Limb (tissue), 2 donors: ENCODE measurements at regions not wholly inside any gene's neighbourhood (a gene's known extent, or its start where the extent isn't known, plus 50 kb on each side); places are given as distances from the start of the nearest gene placed in this dataset.
"Not testable (repeated sequence)": the region's sequence is repeated elsewhere in the genome, so short reads cannot be mapped to it uniquely, and the experiment has no call there.

Source experiments
- DNase-seq, 2 donors: peaks; one replicate each; pipeline ENCODE4 v3.0.0-alpha.2; 2016; ENCODE audit errors: extremely low spot score in 2 of 2

DNA sequence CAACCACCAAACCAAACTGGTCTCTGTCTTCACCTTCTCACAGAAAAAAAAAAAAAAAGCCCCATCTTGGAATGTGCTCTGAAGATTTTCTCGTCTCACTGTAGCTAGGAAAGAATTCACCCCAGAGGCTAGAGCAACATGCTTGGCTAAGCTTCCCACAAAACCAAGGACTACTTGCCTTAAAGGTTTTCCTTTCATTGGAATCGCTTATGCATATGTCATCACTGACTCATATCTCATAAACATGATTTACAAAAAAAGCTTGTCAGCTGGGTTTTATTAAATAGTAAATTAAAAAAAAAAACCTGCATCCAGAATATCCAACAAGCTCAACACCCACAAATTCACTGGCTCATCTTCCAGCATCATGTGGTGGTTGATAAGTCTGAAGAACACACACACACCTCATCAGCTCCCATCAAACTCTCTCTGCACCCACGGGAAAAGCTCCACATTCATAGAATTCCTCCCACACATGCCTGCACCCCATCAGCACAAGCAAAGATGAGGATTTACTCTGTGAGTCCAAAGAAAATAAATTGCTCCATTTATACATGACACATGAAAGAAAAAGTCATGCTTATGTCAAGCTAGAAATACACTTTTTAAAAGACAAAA is 182.0 kb upstream of the TRIB2 start:
- peak in 1 of 2 donors; percentile 41 for DNase-seq

GRCh38 chr2:12536976-12537375 is 179.8 kb upstream of the TRIB2 start:
- no peak for DNase-seq

- DNase-seq, result no peak
Observed at GRCh38 chr2:12538138-12538694, 178.5 kb upstream of the TRIB2 start.

DNA sequence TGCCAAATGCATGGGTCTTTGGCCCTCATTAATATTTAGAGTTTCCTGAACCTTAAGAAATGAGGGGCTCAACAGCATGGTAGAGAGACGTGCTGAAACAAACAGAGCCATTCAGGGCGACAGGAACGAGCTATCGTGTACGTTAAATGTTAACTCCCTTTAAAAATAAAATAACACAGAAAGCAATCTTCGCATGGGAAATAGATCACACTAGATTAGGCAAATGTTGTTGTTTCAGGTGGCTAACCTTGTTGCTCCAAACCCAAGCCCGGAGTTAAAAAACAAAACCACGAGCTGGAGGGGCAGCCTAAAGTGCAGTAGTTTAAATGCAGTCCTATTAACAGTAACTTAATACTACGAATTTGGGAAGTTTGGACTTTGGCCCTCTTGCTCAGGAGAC is 177.4 kb upstream of the TRIB2 start:
- no peak for DNase-seq

DNA sequence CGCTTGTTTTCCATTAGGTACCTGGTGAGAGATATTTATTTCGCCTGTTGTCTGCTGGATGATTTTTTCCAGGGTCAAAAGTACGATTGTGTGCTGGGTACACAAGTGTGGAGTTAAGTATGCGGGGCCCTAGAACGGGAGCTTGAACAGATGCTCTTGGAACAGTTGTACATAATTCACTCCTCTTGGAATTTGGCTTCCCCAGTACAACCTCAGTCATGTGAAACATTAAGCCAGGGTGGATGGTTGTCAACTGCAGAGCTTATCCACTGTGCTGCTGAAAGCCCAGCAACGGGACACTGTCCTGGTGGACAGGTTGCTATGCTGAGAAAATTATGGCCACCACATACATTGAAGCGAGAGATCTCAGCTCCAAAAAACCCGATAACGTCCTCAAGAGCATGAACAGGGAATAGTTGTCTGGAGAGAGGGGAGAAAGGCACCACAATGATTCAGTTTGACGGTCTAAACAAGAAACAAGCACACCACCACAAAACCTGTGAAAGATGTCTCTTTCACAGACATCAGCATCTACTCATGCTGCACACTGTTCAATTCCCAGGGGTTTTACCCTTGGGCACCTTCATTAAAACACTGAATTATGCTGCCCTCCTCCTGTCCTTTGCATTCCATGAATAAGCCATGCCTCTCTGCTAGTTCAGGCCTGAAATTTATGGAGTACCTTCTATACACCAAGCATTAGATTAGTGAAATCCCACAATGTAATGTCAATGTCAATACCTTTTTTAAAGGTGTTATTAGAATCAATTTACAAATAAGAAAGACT is 176.8 kb upstream of the TRIB2 start:
- peak in 1 of 2 donors; percentile 54 for DNase-seq

DNA sequence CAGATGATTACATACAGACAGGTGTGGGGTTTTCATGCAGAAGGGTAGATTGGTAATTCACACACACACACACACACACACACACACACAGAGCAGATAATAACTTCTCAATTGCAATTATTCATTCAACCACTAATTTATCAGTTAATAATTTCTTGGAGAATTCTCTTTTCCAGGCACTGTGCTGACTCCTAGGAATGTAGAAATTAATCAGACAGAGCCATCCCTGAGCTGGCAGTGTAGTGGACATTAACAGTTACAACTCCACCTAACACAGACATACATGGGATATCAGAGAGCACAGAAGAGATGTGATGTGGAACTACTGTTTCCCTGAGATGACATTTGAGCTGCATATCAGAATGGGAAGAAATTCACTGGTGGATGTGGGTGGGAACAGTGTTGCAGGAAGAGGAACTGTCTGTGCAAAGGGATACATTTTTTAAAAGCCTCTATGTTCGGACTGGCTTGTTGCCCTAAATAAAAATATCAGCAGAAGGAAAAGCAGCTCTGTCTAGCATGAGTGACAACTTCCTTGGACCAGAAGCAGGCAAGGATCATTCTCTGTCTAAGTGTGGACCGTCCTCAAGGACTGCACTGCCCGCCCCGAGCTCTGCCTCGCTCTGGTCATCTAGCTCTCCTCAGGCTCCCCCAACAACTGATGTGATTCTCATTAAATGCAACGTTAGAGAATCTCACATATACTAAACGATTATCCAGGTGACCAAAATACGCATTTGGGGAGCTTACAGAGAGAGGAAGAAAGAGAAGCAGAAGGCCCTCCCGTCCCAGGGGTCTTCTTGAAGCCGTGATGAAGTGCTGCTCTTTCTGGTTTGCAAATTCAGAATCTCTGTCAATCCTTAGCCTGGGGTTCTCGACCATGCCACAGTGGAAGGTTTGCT is 173.4 kb upstream of the TRIB2 start:
- DNase-seq, result no peak

GRCh38 chr2:12543978-12544558 is 172.7 kb upstream of the TRIB2 start:
- no peak for DNase-seq

DNA sequence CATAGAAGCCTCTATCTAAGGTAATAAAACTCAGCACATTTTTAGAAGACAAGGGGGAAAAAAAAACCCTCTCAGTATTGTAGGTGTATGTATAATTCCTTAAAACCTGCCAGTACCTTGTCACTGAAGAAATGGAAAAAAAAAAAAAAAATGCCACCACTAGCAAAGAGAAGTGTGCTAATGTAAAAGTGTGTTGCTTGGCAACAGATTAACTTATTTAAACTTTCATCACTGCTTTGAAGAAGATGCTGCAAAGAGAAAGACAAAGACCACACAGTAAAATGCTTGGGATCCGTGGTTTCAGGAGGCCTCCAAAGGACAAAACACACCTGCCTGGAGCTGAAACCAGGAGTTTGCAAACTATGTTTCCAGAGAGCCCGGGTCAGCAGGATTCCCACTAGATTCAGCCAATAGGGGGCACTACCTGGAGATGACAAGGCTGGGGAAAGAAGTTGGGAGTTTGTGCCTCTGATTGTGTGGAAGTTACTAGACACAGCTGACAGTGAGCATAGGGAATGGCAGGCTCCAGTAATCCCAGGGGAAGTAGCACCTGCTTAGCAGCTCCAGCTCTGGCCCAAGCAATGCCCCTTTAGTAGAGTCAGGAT is 169.1 kb upstream of the TRIB2 start:
- DNase-seq, result no peak

GRCh38 chr2:12548906-12549305 is 167.8 kb upstream of the TRIB2 start:
- no peak for DNase-seq

DNA sequence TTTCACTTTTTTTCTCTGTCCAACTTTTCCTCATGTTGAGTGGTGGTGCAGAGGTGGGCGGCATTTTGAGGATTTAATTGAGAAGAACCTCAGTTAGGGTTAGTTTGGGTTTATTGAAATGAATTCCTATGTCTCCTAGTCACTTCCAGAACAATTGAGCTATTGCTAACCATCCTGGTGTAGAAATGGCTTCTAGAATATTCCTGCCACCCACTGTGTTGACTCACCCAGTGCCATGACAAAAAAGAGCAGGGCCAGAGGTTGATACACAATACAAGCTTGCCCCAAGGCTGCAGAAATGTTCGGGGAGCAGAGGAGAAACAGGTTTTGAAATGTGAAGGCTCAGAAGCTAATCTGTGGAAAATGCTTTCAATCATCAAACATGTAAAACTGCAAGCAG is 167.1 kb upstream of the TRIB2 start:
- no peak for DNase-seq

DNA sequence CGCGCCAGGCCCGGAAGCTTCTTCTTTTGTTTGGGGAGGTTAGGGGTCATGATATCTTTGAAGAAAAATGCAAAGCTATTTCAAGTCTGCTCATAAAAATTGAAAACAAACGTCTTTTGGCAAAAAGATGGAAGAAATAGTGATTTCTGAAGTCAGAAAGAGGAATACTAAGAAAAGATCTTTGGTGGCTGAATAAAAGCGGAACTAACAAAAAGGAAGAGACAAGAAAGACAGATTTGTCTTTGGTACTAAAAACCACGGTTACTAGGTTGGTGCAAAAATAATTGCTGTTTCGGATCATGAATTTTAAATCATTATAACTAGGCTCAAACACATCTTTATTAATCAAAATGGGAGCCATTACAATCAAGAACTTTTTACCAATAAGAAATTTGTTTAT is 164.6 kb upstream of the TRIB2 start:
- DNase-seq, result no peak

DNA sequence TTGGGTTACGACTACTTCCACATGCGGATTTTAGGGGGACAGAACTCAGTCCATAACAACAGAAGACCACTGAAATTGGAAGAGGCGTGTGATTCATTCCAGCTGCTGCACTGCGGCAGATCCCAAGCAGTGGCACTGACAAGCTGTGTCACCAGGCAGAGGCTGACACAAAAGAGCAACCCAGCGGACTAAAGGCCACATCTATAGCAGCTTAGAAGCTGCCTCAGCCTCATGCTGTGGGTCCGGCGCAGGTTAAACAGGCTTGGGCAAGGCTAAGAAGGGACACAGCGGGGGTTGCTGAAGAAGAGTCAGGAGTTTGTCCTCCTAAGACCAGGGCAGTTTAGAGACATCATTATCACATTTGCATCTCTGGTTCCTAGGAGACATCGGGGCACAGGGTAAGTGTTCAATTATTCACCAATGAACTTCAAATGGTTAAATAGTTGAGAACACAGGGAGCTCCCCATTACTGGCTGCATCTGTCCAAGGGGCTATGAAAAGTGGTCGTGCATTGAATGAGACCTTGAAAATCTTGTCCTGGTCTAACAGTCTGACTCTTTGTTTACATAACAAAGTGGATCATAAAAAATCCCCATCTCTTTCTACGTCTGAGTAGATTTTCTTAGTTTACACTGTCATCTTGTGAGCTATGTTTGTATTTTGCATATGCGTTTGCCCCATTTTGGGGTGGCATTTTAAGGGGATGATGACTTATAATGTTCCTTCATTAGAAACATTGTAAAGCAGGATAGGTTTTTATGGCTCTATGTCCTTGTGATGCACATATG is 162.3 kb upstream of the TRIB2 start:
- DNase-seq, result no peak

DNA sequence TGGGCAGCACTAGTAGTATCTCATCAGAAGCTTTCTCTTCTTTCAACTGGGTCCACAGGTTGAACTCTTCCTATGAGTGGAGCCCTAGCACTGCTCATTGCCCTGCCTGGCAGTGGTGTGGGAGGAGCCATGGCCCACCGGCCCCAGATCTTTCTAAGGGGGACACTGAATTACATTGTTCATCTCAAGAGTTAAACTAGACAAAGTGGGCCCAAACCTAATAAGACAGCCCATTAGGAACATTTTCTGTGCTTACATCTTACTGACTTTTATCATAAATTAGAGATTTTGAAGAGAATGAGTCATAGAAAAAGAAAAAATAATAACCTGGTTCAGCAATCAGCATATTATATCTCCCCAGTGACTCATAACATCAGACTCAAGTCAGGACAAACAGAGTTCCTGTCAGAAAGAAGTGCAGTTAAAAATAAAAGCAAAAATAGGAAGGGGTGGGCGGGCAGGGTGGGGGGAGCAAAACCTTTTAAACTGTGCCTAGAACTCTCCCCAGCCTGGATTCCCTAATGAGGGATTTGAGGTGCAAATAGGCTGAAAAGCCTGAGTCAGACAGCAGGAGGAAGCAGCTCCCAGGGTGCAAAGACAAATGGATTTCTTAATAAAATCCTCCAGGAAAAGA is 161.6 kb upstream of the TRIB2 start:
- DNase-seq, result no peak

- no peak for DNase-seq
Observed at GRCh38 chr2:12556762-12557161, 160.0 kb upstream of the TRIB2 start.

- DNase-seq, result no peak
Observed at GRCh38 chr2:12557688-12558087, 159.0 kb upstream of the TRIB2 start.

GRCh38 chr2:12558519-12558918 is 158.2 kb upstream of the TRIB2 start:
- no peak for DNase-seq

GRCh38 chr2:12560618-12561017 is 156.1 kb upstream of the TRIB2 start:
- no peak for DNase-seq

GRCh38 chr2:12567411-12567810 is 149.3 kb upstream of the TRIB2 start:
- no peak for DNase-seq

GRCh38 chr2:12569510-12569909 is 147.2 kb upstream of the TRIB2 start:
- not testable (repeated sequence) for DNase-seq

- not testable (repeated sequence) for DNase-seq
Observed at GRCh38 chr2:12569929-12570328, 146.8 kb upstream of the TRIB2 start.
